Thyroid gland (tissue), 4 donors: ENCODE measurements at regions not wholly inside any gene's neighbourhood (a gene's known extent, or its start where the extent isn't known, plus 50 kb on each side); places are given as distances from the start of the nearest gene placed in this dataset.

ENCODE experiments used
- CTCF ChIP-seq, 6 experiments: fragments of 200-600 bp in 3 of 6; fragments of 450-650 bp in 3 of 6; sonication (generic) in 3 of 6; IDR thresholded peaks; one replicate each; pipeline ENCODE4 v1.5.1; 2016 to 2019; ENCODE audit warnings: antibody characterized with exemption in 6 of 6, mild to moderate bottlenecking in 2 of 6, inconsistent platforms in 1 of 6, moderate library complexity in 1 of 6
- POLR2A ChIP-seq, 2 donors: fragments of 450-650 bp; IDR thresholded peaks; one replicate each; pipeline ENCODE4 v1.6.1; 2017; ENCODE audit warnings: antibody characterized with exemption in 2 of 2, mild to moderate bottlenecking in 2 of 2, moderate library complexity in 1 of 2

- no peak for TF ChIP-seq CTCF (IDR thresholded peaks at IDR 0.05)
- TF ChIP-seq POLR2A (IDR thresholded peaks at IDR 0.05): no peak
Measured at GRCh38 chr2:23123686-23124085, 261.3 kb upstream of the KLHL29 start.
